Activated CD4-positive, alpha-beta T cell treated with anti-CD3 and anti-CD28 coated beads for 48 hours (primary cell): ENCODE measurements at regions not wholly inside any gene's neighbourhood (a gene's known extent, or its start where the extent isn't known, plus 50 kb on each side); places are given as distances from the start of the nearest gene placed in this dataset.
"Not testable (repeated sequence)": the region's sequence is repeated elsewhere in the genome, so short reads cannot be mapped to it uniquely, and the experiment has no call there.

Source experiments
- DNase-seq: peaks from one replicate; pipeline ENCODE4 v3.0.0-alpha.2; 2020

DNA sequence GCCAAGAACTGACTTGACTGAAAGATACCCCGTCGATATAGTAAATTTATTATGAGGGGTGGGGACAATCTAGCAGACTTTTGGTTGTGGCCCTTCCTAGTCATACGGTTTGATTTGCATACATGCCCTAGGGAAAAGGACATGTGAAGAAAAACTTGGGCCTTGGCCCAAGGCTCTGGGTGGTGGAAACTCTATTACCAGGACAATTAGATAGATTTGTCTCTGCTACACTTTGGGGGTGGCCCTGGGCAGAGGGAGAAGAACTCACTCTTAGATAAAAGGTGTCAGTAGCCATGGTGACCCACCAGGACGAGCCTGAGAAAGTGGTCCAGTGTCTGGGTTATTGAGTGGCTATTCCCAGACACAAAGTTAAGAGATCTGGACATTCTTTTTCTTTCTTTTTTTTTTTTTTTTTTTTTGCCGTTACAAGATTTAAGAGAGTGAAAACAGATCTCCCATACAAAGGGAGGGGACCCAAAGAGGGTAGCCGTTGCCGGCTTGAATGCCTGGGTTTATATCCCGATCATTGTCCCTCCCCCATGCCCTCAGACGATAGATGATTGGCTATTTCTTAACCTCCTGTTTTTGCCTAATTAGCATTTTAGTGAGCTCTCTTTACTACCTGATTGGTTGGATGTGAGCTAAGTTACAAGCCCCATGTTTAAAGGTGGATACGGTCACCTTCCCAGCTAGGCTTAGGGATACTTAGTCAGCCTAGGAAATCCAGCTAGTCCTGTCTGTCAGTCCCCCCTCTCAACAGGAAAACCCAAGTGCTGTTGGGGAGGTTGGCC lies 96.4 kb upstream of the SMAD3 start:
- no peak for DNase-seq

GRCh38 chr15:66974131-66974530 lies 91.3 kb upstream of the SMAD3 start:
- not testable (repeated sequence) for DNase-seq

DNA sequence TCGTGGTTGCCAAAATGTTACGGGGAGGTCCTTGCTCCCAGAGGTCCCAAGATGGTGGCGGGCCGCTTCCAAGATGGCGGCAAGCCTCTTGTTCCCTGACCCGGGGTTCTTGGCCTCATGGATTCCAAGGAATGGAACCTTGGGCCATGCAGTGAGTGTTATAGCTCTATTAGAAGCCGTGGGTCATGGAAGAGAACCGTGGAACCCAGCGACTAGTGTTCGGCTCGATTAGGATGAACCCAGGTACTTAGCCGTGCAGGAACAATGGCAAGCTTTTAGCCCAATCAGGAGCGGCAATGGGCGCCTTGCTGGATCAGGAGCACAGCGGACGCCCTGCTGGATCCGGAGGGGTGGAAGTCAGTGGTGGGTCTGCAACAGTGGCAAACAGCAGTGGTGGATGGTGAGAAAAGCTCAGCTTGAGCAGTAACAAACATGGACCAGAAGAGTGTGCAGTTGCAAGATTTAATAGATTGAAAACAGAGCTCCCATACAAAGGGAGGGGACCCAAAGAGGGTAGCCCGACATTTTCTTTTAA lies 89.2 kb upstream of the SMAD3 start:
- not testable (repeated sequence) for DNase-seq

DNA sequence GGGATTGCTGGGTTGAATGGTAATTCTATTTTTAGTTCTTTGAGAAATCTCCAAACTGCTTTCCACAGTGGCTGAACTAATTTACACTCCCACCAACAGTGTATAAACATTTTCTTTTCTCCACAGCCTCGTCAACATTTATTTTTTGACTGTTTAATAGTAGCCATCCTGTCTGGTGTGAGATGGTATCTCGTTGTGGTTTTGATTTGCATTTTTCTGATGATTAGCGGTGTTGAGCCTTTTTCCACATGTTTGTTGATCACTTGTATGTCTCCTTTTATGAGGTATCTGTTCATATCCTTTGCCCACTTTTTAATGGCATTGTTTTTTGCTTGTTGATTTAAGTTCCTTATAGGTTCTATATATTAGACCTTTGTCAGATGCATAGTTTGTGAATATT lies 85.1 kb upstream of the SMAD3 start:
- DNase-seq: not testable (repeated sequence)

DNA sequence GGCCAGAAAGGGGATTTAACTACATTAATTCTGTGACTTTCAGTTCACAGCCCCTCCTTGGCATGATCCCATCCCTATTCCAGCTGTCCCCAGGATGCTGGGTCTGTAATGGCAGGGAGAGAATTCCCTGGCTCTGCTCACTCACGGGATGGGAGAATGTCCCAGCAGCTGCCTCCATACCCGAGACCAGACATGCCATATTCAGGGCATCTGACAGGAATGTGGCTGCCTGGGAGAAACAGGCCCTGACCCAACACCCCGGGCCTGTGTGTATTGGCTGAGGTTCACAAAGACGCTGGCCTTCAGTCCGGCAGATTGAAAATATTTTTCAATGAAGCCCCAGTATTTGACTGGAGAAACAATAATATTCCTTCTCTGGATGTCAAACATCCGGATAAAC lies 83.6 kb upstream of the SMAD3 start:
- DNase-seq: no peak

GRCh38 chr15:66982250-66982649 lies 83.2 kb upstream of the SMAD3 start:
- no peak for DNase-seq

DNA sequence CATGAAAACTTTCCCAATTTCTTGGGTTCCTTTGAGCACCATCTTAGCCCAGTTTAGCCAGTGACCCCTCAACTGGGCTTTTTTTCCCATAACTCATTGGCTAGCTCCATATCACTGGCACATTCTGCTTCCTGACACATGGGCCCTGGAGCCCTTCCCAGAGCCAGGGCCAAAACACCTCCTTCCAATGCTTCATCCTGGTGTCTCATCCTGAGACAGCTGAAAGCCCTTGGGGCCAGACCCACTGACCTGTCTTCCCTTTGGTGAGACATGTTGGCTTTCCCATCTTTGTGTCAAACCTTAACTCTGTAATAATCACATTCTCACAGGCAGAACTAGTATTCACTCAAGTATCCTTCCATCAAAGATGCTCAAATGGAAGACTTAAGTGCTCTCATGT lies 82.6 kb upstream of the SMAD3 start:
- no peak for DNase-seq

DNA sequence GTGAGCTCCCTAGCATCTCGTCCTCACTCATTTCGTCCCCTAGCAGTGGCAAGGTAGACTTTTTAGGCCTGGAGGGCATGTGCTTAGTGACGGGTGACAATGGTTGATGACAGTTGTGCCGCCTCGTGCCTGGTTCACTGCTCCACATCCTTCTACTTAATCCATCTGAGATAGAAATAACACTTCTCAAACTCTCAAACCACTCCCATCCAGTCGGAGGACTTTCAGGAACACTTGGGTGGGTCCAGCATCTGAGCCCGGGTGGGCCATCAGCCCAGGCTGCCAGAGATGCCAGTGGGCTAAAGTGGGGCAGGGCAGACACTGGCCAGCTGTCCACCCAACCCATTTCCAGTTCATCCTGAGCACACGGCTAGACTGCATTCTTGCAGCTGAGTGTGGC lies 79.7 kb upstream of the SMAD3 start:
- no peak for DNase-seq

GRCh38 chr15:66986951-66987350 lies 78.5 kb upstream of the SMAD3 start:
- DNase-seq: no peak

- no peak for DNase-seq
Observed at GRCh38 chr15:66993090-66993489, 72.3 kb upstream of the SMAD3 start.

GRCh38 chr15:66993874-66994696 lies 71.3 kb upstream of the SMAD3 start:
- DNase-seq: no peak

DNA sequence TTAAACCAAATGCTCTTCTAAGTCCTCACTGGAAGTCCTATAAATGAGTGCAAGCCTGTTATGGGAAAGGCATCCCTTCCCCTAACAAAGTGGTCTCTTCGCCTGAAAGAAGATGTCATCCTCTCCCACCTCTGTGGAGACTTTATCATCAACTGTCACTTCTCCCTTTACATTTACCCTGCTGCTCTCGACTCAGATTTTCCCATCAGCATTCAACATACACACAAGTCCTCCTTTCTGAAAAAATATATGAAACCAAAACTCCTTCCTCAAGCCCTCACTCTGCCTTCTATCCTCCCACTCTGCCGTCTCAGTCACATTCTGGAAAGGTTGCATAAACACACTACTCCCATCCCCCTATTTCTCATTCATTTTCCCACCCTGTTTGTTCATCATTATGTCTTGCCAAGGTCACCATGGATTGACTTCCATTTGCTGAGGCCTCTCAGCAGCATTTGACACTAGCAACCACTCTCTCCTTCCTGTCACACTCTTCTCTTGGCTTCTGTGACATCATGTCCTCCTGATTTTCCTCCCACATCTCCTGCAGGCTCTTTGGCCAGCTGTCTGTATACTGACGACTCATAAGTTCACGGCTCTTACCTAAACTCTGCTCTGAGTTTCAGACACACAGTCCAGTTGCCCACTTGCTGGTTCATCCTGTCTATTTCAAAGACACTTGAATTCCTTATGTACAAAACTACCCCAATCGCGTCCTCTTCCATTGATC lies 70.3 kb upstream of the SMAD3 start:
- DNase-seq: no peak

GRCh38 chr15:66996094-66996493 lies 69.3 kb upstream of the SMAD3 start:
- no peak for DNase-seq

GRCh38 chr15:66997212-66997611 lies 68.2 kb upstream of the SMAD3 start:
- no peak for DNase-seq

DNA sequence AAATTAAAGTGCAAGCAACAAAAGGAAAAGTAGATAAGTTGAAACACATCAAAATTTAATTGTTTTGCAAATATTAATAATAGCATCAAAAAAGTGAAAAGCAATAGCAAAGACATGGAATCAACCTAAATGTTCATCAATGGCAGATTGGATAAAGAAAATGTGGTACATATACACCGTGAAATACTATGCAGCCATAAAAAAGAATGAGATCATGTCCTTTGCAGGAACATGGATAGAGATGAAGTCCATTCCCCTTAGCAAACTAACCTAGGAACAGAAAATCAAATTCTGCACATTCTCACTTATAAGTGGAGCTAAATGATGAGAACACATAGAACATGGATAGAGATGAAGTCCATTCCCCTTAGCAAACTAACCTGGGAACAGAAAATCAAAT lies 67.2 kb upstream of the SMAD3 start:
- DNase-seq: not testable (repeated sequence)

DNA sequence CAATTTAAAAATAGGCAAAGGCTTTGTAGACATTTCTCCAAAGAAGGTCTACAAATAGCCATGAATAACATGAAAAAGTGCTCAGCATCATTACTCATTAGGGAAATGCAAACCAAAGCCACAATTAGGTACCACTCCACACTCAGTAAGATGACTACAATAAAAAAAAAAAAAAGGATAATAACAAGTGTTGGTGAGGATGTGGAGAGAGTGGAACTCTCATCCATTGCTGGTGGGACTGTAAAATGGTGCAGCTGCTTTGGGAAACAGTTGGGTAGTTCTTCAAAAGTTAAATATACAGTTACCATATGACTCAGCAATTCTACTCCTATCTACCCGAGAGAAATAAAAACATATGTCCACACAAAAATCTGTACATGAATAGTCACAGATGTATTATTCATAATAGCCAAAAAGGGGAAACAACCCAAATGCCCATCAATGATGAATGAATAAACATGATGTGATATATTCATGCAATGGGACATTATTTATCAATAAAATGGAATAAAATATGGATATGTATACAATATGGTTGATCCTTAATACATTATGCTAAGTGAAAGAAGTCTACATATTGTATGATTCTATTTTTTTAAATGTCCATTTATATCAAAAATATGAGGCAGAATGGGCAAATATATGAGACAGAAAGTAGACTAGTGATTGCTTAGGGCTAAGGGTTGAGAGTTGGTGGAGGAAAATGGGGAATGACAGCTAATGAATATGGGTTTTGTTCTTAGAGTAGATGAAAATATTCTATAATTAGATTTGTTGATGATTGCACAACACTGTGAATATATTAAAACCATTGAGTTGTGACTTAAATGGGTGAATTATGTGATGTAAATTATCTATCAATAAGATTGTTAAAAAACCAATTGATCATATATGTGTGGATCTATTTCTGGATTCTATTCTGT lies 66.1 kb upstream of the SMAD3 start:
- no peak for DNase-seq

DNA sequence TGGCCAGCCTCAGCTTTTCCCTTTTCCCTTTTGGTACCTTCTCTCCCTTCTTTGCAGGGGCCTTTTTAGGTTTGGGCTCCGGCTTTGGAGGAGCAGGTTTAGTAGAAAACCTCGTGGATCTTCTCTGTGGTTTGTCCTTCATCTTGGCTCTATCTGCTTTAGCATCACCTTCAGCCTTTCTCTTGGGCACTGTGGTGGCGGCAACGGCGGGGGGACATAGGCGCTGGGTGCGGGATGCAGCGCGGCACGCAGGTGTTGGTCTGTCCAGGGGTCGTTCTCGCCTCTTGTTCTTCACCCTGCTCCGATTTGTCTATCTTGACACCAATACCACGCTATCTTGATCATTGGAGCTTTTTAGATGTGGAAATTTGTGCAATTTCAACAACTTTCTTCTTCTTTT lies 64.5 kb upstream of the SMAD3 start:
- no peak for DNase-seq

DNA sequence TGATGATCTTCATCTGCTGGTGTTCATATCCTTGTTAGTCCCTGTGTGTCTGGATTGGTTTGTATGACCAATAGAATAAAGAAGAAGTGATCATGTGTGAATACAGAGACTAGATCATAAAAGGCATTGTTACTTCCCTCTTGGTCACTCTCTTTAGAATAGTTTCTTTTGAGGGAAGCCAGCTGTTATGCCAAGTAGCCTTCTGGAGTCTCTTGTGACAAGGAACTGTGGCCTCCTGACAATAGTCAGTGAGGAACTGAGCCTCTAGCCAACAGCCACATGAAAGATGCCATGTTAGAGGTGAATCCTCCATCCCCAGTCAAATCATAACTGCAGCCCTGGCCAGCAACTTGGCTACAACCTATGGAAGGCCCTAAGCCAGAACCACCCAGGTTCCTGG lies 63.0 kb upstream of the SMAD3 start:
- no peak for DNase-seq

DNA sequence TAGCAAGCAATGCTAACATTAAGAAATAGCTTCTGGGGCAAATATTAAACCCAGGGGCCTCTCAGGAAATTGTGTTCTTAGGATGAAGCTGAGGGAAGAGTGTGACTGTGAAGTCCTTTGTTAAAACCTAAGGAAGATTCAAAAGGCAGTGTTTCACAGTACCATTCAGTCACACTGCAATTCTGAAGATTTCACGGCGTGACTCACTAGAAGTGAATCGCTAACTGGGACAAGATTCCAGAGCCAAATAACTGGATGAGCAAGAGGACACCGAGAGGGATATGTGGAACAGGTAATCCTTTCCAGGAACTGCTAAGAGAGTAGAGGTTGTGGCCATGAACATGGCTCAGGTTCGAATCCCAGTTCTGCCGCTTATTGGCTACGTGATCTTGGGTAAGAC lies 61.8 kb upstream of the SMAD3 start:
- DNase-seq: no peak

DNA sequence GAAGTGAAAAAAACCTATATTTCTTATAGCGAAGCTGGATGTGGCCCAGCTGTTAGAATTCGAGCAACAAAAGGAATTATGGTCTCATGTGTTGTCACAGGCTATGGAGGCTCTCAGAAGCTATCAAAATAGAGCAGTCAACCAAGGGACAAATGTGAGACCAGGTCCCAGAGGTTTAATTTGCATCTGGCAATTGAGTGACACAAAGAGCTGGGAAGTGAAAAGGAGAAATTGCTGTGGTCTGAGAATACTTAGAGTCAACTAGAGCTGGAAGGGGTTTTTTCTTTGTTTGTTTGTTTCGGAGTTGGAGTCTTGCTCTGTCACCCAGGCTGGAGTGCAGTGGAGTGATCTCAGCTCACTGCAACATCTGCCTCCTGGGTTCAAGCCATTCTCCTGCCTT lies 61.3 kb upstream of the SMAD3 start:
- no peak for DNase-seq

DNA sequence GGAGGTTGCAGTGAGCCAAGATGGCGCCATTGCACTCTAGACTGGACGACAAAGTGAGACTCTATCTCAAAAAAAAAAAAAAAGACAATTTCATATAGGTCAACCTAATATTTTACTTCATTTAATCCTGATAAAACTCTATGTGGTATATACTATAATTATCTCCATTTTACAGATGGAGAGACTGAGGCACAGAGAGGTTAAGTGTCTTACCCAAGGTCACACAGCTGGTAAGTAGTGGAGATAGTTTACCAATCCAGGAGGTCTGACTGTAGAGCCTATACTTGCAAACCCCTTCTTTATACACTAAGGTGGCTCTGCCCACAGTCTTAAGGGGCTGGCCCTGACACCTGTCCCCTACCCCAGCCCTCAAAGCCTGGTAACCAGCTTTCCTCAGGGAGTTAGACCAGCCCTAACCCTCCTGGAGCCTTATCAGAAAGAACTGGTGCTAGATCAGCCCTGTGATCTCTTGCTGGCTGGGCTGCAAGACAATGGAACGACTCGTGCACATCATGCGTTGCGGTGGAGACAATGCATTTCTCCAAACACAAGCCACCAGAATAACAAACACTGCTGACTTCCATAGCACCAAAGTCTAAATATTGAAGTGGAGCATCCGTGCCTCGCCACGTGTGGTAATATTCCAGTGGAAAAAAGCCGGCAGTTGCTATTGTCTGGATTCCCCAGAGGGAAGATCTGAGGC lies 60.0 kb upstream of the SMAD3 start:
- DNase-seq: no peak
